ENCODE measurements at regions not wholly inside any gene's neighbourhood (a gene's known extent, or its start where the extent isn't known, plus 50 kb on each side); places are given as distances from the start of the nearest gene placed in this dataset.

GRCh38 chr15:57823325-57823882 is 116.9 kb downstream of the POLR2M start:
- DNase-seq: no peak

- DNase-seq: no peak
These were observed 117.7 kb downstream of the POLR2M start for GRCh38 chr15:57824186-57824585.

GRCh38 chr15:57827021-57827420 is 120.5 kb downstream of the POLR2M start:
- DNase-seq: no peak

GRCh38 chr15:57827971-57828370 is 121.5 kb downstream of the POLR2M start:
- DNase-seq: no peak

- no peak for DNase-seq
These were observed 125.7 kb downstream of the POLR2M start for GRCh38 chr15:57832183-57832582.

- no peak for DNase-seq
These were observed 128.6 kb downstream of the POLR2M start for GRCh38 chr15:57835119-57835518.

GRCh38 chr15:57849317-57849716 is 142.8 kb downstream of the POLR2M start:
- no peak for DNase-seq

GRCh38 chr15:57854531-57854930 is 148.0 kb downstream of the POLR2M start:
- no peak for DNase-seq

GRCh38 chr15:57857871-57858270 is 151.4 kb downstream of the POLR2M start:
- no peak for DNase-seq

- DNase-seq: no peak
These were observed 152.7 kb downstream of the POLR2M start for GRCh38 chr15:57859130-57859685.

- no peak for DNase-seq
These were observed 154.6 kb downstream of the POLR2M start for GRCh38 chr15:57861034-57861638.

GRCh38 chr15:57861815-57862586 is 155.5 kb downstream of the POLR2M start:
- DNase-seq: no peak

GRCh38 chr15:57862761-57863160 is 156.2 kb downstream of the POLR2M start:
- DNase-seq: no peak

GRCh38 chr15:57865294-57865693 is 158.8 kb downstream of the POLR2M start:
- no peak for DNase-seq

GRCh38 chr15:57866149-57866736 is 159.7 kb downstream of the POLR2M start:
- peak; percentile 12 for DNase-seq

- DNase-seq: no peak
These were observed 161.7 kb downstream of the POLR2M start for GRCh38 chr15:57867970-57868798.

GRCh38 chr15:57870667-57871066 is 164.2 kb downstream of the POLR2M start:
- no peak for DNase-seq

- DNase-seq: no peak
These were observed 165.9 kb downstream of the POLR2M start for GRCh38 chr15:57872281-57873030.

- DNase-seq: no peak
These were observed 167.2 kb downstream of the POLR2M start for GRCh38 chr15:57873564-57874209.

- DNase-seq: no peak
These were observed 168.8 kb downstream of the POLR2M start for GRCh38 chr15:57875347-57875746.

GRCh38 chr15:57878573-57878972 is 172.1 kb downstream of the POLR2M start:
- no peak for DNase-seq

Measured in activated CD4-positive, alpha-beta T cell treated with anti-CD3 and anti-CD28 coated beads for 1 hour (primary cell).